HFFc6 (cell line): ENCODE measurements at regions not wholly inside any gene's neighbourhood (a gene's known extent, or its start where the extent isn't known, plus 50 kb on each side); places are given as distances from the start of the nearest gene placed in this dataset.

Experiments
- DNase-seq: peaks from one replicate; pipeline ENCODE4 v3.0.0-alpha.2; 2018
- H3K27ac Mint-ChIP-seq: 2 replicates; pipeline ENCODE4 v1.8.0; 2020; ENCODE audit warnings: mild to moderate bottlenecking, mixed read lengths
- H3K27me3 Mint-ChIP-seq: 2 replicates; pipeline ENCODE4 v1.8.0; 2021; ENCODE audit warnings: mild to moderate bottlenecking, moderate library complexity, mixed read lengths; ENCODE audit not compliant: insufficient read depth
- H3K36me3 Mint-ChIP-seq: 2 replicates; pipeline ENCODE4 v1.8.0; 2021; ENCODE audit warnings: low read depth, mixed read lengths
- H3K4me1 Mint-ChIP-seq: 2 replicates; pipeline ENCODE4 v1.8.0; 2020; ENCODE audit warnings: low read depth, mixed read lengths
- H3K4me3 Mint-ChIP-seq: 2 replicates; pipeline ENCODE4 v1.8.0; 2020; ENCODE audit warnings: mild to moderate bottlenecking, moderate library complexity, mixed read lengths
- H3K9me3 Mint-ChIP-seq: 2 replicates; pipeline ENCODE4 v1.8.0; 2020; ENCODE audit warnings: mild to moderate bottlenecking, mixed read lengths
- TF ChIP-seq, protein P1 (sequence below): fragments of 200-600 bp; sonication (generic); IDR thresholded peaks from 2 replicates; pipeline ENCODE4 v1.5.0; 2021; ENCODE audit warnings: antibody characterized with exemption, mild to moderate bottlenecking

DNA sequence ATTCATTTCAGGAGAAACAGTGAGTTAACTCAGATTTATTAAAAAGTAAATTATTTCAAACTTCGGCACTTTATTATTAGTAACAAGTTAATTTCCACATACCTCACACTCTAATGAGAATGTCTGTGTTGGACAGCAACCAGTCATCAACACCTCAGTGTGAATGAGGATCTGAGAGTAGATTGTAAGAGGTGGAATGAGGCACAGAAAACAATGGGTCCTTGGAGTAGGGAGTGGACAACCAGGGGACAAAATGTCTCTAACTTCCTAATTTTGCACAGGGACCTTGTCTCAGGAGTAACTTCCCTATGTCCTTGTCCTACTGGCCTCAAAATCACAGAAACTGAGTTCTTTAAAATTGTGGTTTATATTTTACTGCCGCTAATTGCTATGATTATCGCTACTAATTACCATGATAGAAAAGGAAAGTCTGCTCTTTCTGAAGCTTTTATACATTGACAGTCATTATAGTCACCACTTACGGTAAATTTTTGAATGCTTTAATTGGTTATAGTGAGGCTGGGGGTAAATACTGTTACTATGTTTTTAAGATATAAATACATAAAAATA is 82.2 kb upstream of the LRPPRC start:
- Mint-ChIP-seq H3K9me3 (no peaks in the 10 kb centered on the region), H3K36me3 (no peaks in the 10 kb centered on the region), H3K4me1 (peaks cover 6% of the 10 kb centered on the region; the same call in 1 of the 2 replicates), H3K27me3 (peaks cover 8% of the 10 kb centered on the region; the same call in 1 of the 2 replicates), H3K4me3 (no peak overlapping the region), H3K27ac (no peak overlapping the region)
- TF ChIP-seq, protein P1, sequence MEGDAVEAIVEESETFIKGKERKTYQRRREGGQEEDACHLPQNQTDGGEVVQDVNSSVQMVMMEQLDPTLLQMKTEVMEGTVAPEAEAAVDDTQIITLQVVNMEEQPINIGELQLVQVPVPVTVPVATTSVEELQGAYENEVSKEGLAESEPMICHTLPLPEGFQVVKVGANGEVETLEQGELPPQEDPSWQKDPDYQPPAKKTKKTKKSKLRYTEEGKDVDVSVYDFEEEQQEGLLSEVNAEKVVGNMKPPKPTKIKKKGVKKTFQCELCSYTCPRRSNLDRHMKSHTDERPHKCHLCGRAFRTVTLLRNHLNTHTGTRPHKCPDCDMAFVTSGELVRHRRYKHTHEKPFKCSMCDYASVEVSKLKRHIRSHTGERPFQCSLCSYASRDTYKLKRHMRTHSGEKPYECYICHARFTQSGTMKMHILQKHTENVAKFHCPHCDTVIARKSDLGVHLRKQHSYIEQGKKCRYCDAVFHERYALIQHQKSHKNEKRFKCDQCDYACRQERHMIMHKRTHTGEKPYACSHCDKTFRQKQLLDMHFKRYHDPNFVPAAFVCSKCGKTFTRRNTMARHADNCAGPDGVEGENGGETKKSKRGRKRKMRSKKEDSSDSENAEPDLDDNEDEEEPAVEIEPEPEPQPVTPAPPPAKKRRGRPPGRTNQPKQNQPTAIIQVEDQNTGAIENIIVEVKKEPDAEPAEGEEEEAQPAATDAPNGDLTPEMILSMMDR: no peak
- DNase-seq: no peak

DNA sequence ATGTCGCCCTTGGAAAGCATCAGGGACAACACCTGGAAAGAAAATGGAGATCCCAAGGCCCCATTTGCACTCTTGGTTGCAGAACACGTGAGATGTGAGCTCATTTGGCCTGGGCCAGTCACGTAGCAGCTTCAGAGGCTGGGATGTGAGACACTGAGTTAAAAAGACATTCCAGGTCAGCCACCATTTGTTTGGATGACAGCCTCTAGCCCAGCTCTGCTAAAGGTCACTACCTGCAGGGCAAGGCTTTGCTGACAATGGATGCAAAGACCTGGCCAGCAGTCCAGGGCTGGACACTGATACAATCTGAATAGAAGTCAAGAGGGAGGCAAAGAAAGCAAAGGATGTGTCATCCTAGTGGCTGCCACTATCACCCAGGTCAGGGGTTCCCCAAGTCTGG is 83.9 kb upstream of the LRPPRC start:
- Mint-ChIP-seq H3K4me1 (peaks cover 6% of the 10 kb centered on the region; the same call in 1 of the 2 replicates), H3K36me3 (no peaks in the 10 kb centered on the region)
- DNase-seq: no peak

DNA sequence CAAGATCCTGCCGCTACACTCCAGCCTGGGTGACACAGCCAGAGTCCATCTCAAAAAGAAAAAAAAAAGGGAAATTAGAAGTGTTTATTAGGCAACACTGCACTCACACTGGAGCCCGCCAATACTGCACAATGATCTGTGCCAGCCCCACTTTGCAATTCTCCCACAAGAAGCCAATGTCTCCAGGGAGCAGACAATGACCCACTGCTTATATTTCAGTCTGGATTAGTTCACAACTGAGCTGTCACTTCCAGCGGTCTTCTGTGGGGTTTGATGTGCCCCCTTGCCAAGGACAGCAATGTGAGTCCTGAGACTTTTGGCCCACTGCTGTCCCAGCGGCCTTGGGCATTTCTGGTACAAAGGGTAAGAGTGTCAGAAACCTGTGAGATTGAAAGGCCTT is 85.6 kb upstream of the PPM1B start:
- H3K4me3 Mint-ChIP-seq: no peak overlapping the region
- H3K4me1 Mint-ChIP-seq: peaks cover 11% of the 10 kb centered on the region
- no peaks in the 10 kb centered on the region for H3K36me3 Mint-ChIP-seq
- TF ChIP-seq, protein P1: no peak
- H3K27ac Mint-ChIP-seq: no peak overlapping the region
- no peak for DNase-seq
- peaks cover 9% of the 10 kb centered on the region; the same call in 1 of the 2 replicates for H3K27me3 Mint-ChIP-seq
- no peaks in the 10 kb centered on the region for H3K9me3 Mint-ChIP-seq

More for the DNA sequence above, 83.9 kb upstream of the LRPPRC start:
- H3K27me3 Mint-ChIP-seq: peaks cover 9% of the 10 kb centered on the region; the same call in 1 of the 2 replicates
- TF ChIP-seq, protein P1: no peak
- H3K4me3 Mint-ChIP-seq: no peak overlapping the region
- no peak overlapping the region for H3K27ac Mint-ChIP-seq
- no peaks in the 10 kb centered on the region for H3K9me3 Mint-ChIP-seq

DNA sequence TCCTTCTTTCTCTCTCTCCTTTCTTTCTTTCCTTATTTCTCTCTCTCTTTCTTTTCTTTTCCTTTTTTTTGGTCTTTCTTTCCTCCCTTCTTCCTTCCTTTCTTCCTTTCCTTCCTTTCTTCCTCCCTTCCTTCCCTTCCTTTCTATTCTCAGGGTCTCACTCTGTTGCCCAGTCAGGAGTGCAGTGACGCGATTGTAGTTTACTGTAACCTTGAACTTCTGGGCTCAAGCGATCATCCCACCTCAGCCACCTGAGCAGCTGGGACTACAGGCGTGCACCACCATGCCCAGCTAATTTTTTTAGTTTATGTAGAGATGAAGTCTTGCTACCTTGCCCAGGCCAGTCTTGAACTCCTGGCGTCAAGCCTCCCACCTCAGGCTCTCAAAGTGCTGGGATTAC is 83.8 kb upstream of the PPM1B start:
- Mint-ChIP-seq H3K4me1 (peaks cover 12% of the 10 kb centered on the region), H3K36me3 (no peaks in the 10 kb centered on the region)

DNA sequence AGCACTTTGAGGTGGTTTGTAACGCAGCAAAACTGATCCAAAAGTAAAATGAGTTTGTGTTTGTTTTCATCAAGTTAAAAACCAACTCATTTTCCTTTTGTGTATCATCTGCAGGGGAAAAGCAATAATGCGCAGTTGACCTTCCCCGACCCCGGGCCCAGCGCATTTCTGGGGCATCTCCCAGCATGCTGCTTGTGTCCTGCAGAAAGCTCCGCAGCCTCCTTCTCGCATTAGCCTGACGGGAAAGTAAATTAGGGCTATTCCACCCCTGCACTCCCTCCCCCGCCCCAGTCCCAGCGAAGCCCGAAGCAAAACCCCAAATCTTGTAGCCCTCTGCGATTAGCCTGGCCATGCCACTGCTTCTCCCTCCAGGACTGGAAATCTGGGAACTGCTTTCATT is 82.0 kb upstream of the PPM1B start:
- H3K27me3 Mint-ChIP-seq: peaks cover 6% of the 10 kb centered on the region; the same call in 1 of the 2 replicates
- peaks cover 12% of the 10 kb centered on the region for H3K4me1 Mint-ChIP-seq
- no peaks in the 10 kb centered on the region for H3K36me3 Mint-ChIP-seq
- TF ChIP-seq, protein P1: no peak
- H3K27ac Mint-ChIP-seq: no peak overlapping the region
- H3K4me3 Mint-ChIP-seq: peak overlapping the region; percentile 77; the same call in 1 of the 2 replicates
- DNase-seq: no peak
- H3K9me3 Mint-ChIP-seq: no peaks in the 10 kb centered on the region

More for the DNA sequence above, 83.8 kb upstream of the PPM1B start:
- H3K27ac Mint-ChIP-seq: no peak overlapping the region
- TF ChIP-seq, protein P1: no peak
- no peaks in the 10 kb centered on the region for H3K9me3 Mint-ChIP-seq
- DNase-seq: no peak
- H3K27me3 Mint-ChIP-seq: peaks cover 5% of the 10 kb centered on the region; the same call in 1 of the 2 replicates
- no peak overlapping the region for H3K4me3 Mint-ChIP-seq
